SIG-M5 treated with dmso at 0.1 percent for 504 hours (cell line): ENCODE measurements at regions not wholly inside any gene's neighbourhood (a gene's known extent, or its start where the extent isn't known, plus 50 kb on each side); places are given as distances from the start of the nearest gene placed in this dataset.
A peak's percentile ranks its signal among the peaks of the same experiment; 100 is the strongest.
"Not testable (repeated sequence)": the region's sequence is repeated elsewhere in the genome, so short reads cannot be mapped to it uniquely, and the experiment has no call there.

Experiments used
- DNase-seq: peaks from one replicate; lab custom pipeline; 2025; ENCODE audit not compliant: unreplicated experiment; lab: John Stamatoyannopoulos, UW

- DNase-seq, result no peak
These were observed 330.3 kb upstream of the SGO1 start for GRCh38 chr3:20516311-20516710.

- DNase-seq, result no peak
These were observed 329.8 kb upstream of the SGO1 start for GRCh38 chr3:20515834-20516233.

GRCh38 chr3:20511863-20512505 lies 326.0 kb upstream of the SGO1 start:
- peak; percentile 55 for DNase-seq

GRCh38 chr3:20510396-20510795 lies 324.4 kb upstream of the SGO1 start:
- no peak for DNase-seq

GRCh38 chr3:20503394-20504082 lies 317.5 kb upstream of the SGO1 start:
- DNase-seq, result no peak

- DNase-seq, result no peak
These were observed 305.0 kb upstream of the SGO1 start for GRCh38 chr3:20490996-20491395.

- no peak for DNase-seq
These were observed 302.1 kb upstream of the SGO1 start for GRCh38 chr3:20488151-20488550.

GRCh38 chr3:20484126-20484525 lies 298.1 kb upstream of the SGO1 start:
- DNase-seq, result no peak

- no peak for DNase-seq
These were observed 296.3 kb upstream of the SGO1 start for GRCh38 chr3:20482350-20482749.

- no peak for DNase-seq
These were observed 294.9 kb upstream of the SGO1 start for GRCh38 chr3:20480786-20481365.

- DNase-seq, result no peak
These were observed 292.4 kb upstream of the SGO1 start for GRCh38 chr3:20478436-20478835.

- DNase-seq, result not testable (repeated sequence)
These were observed 278.2 kb upstream of the SGO1 start for GRCh38 chr3:20464237-20464636.

GRCh38 chr3:20462723-20463122 lies 276.7 kb upstream of the SGO1 start:
- no peak for DNase-seq

GRCh38 chr3:20462226-20462625 lies 276.2 kb upstream of the SGO1 start:
- DNase-seq, result no peak

- DNase-seq, result no peak
These were observed 273.1 kb upstream of the SGO1 start for GRCh38 chr3:20458994-20459716.

- DNase-seq, result no peak
These were observed 270.5 kb upstream of the SGO1 start for GRCh38 chr3:20456511-20456910.

GRCh38 chr3:20451170-20451569 lies 265.2 kb upstream of the SGO1 start:
- DNase-seq, result no peak

- DNase-seq, result no peak
These were observed 264.6 kb upstream of the SGO1 start for GRCh38 chr3:20450611-20451010.

- DNase-seq, result no peak
These were observed 256.8 kb upstream of the SGO1 start for GRCh38 chr3:20442846-20443245.

- DNase-seq, result not testable (repeated sequence)
These were observed 241.3 kb upstream of the SGO1 start for GRCh38 chr3:20427268-20427667.

GRCh38 chr3:20425138-20425537 lies 239.1 kb upstream of the SGO1 start:
- no peak for DNase-seq

- no peak for DNase-seq
These were observed 238.1 kb upstream of the SGO1 start for GRCh38 chr3:20424086-20424485.
